Dermis microvascular lymphatic vessel endothelial cell (primary cell): ENCODE measurements at regions not wholly inside any gene's neighbourhood (a gene's known extent, or its start where the extent isn't known, plus 50 kb on each side); places are given as distances from the start of the nearest gene placed in this dataset.

ENCODE experiments used
- DNase-seq, 2 donors: peaks; one replicate each; pipeline versions ENCODE4 v3.0.0 to v3.0.0-alpha.2; 2010; ENCODE audit warnings: low read depth in 2 of 2

- no peak for DNase-seq
Observed at GRCh38 chr9:81266086-81266485, 423.3 kb downstream of the TLE1 start.

DNA sequence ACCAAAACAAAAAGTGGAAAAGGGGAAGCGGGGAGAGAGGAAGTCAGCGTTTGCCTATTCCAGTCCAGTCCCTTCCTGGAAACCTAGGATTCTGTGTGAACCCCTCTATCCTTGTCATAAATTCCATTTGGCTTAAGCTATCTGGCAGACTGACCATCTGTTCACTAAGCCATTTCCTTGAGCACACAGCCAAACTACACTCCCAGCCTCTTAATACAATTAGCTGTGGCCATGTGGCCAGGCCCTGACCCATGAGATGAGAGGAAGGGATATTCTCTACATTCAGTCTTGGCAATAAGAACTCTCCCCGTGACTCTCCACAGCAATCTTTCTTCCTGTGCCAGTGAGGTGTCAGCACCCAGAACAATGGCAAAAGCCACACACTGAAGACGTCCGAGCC, 424.8 kb downstream of the TLE1 start:
- peak; percentile 67 to 88 for DNase-seq

- no peak for DNase-seq
Observed at GRCh38 chr9:81259896-81260295, 429.5 kb downstream of the TLE1 start.

DNA sequence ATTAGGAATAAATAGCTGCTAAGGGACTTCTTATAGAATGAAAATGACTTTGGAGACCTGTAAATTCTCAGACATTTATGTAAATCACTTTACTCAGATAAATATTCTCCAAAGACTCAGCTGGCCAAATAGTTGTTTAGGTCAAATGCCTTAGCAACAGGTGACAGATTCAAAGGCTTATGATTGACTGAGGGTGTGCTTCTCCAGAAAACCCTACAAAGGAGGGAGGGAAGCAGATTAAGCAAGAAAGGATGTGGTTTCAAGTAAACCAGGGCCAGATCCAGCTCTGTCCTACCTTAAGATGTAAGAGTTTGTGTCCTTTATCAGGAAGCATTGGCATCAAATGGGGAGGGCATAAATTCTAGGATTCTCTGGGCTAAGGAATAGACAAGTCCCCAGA, 433.0 kb downstream of the TLE1 start:
- no peak for DNase-seq

DNA sequence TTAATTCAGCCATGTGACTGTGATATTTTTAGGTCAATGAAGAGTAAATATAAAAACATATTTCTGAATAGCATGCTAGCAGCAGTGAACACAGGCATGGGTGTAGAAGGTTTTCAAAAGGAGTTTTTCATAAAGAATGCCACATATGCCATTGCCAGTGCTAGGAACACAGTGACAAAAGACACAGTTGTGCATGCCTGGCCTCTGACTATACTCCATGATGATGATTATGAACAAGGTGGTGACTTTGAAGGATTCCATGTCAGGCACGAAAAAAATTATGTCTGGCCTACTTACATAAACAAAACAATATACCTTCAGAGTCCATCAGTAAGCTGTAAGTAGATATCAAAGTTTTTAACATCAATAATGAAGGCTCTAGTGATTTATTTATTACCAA, 438.7 kb downstream of the TLE1 start:
- DNase-seq, result no peak

DNA sequence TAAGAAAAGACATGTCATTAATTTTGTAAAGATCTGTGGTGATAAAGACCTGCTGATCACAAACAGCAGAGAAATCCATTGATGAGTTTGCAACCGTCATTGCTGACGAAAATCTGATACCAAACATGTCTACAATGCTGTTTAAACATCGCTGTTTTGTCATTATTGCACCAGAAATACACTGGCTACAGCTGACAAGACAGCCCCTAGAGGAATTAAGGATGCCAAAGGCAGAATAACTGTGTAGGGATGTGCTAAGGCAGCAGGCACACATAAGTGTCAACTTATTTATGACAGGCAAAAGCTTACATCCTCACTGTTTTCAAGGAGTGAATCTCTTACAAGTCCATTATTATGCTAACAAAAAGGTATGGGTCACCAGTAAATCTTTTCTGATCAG, 439.3 kb downstream of the TLE1 start:
- no peak for DNase-seq

DNA sequence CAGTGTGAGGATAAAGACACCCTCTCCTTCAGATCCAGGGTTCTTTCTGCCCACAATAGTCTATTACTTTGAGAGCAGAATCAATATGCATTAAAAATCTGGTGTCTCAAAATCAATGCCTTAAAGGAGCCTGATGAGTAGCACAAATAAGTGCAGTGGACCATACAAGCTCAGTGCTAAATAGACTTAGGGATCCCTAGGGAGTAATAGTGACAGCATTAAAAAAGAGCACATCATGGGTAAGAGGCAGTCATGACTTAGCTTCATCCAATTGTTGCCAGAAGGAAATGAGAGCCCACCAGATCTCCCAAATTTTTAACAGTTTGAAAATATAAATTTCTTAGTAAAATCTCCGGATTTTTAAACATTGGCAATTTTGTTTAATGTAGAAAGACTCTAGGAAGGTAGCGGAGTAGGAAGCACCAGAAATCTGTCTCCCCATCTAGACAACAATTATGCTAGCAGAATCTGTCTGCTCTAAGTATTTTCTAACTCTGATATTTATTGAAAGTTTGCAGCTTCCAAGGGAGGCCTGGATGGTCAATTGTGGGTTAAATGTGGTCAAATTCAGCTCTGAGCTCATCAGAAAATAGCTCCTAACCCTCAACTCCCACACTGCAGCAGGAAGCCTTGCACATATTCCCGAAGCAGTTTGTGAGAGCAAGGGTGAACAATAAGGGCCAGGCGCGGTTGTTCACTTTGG, 443.9 kb downstream of the TLE1 start:
- no peak for DNase-seq

- no peak for DNase-seq
Observed at GRCh38 chr9:81244631-81245030, 444.7 kb downstream of the TLE1 start.

DNA sequence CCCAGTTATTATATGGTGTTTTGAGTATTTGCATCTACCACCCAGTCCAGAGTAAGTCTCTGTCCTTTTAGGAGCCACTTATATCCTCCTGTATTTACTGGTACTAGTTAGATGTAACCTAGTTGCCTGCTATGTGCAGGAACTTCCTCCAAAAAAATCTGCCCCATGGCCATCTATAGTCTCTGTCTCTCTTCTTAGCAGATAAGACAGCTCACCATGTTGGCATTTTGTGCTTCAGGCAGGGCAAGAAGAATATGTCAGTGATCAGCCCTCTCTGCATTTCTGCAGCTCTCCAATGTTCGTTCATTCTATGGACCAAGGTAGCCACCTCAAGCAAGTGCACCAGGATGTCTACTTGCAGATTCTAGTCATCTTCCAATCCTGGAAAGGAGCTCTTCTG, 446.5 kb downstream of the TLE1 start:
- no peak for DNase-seq

GRCh38 chr9:81239388-81239787, 450.0 kb downstream of the TLE1 start:
- no peak for DNase-seq

DNA sequence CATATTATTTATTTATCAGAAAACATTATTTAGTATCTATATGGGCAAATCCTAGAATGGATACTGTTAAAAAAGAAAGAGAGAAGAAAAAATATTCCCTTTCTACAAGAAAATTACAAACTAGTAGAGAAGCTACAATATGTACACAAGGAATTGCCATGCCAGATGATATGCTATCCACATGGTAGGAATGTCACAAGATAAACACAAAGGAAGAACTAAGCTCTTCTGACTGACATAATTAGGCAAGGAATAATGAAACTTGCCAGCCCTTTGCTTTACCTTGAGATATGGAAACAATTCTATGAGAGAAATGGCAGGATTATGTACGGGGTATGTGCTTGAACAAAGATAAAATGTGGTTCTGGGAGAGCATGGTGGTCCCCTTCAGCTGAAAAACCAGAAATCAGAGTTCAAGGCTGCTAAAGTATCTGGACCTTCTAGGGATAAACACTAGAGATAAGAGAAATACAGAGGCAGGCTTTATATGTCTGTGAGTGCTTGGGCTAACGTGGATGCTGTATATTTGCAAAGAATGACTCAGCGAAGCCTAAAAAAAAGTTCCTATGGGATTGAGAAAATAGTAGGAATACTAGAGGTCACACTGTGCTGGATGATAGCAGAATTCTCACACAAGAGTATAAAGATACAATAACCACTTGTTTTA, 451.6 kb downstream of the TLE1 start:
- DNase-seq, result no peak

DNA sequence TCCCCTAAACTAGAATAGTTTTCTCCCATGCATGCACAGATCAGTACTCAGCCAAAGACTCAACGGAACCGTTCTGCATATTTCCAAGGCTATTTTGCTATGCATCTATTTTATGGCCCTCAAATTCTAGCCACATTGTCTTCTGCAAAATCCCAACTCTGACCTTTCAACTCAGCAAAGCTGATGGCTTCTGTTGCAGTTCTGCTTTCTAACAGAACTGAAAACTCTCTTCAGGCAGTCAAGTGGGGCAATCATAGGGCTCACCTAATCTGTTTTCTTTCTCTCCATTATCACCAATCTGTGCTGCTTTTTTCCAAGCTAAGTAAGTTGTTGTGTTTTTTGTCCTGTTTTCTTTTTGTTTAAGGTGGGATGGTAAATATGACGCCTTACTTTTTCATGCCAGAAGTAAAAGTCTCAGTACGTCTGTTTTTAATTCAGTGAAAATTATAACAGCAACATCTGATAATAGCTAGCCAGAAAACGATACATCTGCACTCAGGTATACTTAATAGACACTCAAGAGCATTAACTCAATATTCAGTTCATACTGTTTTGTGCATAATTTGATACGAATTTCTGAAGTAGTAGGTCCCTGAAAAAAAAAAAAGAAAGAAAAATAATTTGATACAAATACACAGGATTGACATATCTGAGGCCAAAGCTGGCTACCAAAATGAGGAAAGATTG, 454.3 kb downstream of the TLE1 start:
- no peak for DNase-seq

- no peak for DNase-seq
Observed at GRCh38 chr9:81231011-81231410, 458.3 kb downstream of the TLE1 start.

- no peak for DNase-seq
Observed at GRCh38 chr9:81227507-81228245, 461.7 kb downstream of the TLE1 start.

DNA sequence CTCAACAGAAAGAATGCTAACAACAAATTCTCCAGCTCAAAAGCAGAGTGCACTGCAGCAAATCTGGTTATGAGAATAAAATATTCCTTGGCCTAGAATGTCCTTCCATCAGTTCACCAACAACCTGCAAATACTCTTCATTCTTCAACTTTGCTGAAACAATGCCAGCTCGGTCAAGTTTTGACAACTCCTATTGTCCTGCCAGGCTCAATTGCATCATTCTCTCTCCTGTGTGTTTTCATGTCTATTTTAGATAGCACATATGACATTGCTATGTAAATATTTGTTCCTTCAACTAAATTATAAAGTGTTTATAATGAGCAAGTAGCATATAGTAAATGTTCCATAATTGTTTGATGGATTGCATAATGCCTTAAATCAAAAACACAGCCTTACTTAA, 463.8 kb downstream of the TLE1 start:
- DNase-seq, result no peak

DNA sequence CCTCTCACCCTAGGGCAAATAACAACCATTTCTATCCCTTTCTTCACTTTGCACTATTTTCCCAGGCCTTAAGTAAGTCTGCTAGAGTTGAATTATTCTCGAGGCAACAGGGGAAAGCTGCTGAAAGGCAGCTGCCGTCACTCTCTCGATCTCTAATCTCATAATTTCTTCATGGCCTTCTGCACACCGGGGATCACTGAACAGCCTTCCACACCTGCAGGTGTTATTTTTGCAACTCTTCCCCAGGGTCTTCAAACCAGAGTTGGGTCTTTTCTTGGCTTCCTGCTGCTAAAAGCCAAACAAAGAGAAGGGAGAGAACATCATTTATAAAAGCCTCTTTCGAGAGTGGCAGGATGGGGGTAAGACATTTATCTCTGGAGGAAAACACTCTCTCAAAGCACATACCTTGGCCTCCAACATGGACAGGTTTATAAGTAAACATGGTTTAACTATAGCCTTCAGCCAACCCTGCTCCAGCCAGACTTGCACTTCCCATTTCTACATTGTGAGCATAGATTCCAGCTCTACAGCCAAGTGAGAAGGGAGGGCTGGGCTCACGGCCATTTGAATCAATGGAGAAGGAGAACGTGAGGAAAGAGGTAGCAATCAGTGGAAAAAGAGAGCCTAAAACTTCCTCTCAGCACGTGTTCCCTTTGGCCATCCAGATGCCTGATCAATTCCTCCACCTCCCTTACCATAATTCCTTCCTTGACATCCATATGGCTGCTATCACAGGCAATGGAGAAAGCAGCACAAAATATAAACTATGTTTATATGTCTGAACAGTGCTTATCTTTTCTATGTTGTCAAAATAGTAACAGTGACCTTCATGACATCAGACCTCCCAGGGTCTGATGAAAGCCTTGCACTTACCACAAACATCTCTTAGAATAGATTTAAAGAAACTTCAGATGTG, 464.9 kb downstream of the TLE1 start:
- no peak for DNase-seq

- no peak for DNase-seq
Observed at GRCh38 chr9:81214975-81215374, 474.4 kb downstream of the TLE1 start.

- no peak for DNase-seq
Observed at GRCh38 chr9:81213456-81213855, 475.9 kb downstream of the TLE1 start.

DNA sequence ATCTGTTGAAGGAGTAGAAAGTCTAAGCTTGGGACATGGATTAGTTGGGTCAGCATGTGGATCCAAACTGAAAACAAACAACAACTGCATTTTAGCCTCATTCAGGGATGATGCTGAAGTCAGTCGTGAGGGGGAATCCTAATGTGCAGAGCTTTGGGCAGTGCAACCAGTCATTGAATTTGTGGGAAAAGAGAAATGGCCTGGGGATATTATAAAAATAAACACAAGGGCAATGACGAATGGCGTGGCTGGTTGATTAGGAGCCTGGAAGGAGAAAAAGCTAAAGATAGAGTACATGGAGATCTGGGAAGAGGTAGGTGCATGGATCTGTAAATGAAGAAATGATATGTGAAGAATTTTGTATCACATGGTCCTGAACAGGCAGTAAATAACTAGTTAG, 477.6 kb downstream of the TLE1 start:
- no peak for DNase-seq

GRCh38 chr9:81207651-81208050, 481.7 kb downstream of the TLE1 start:
- DNase-seq, result no peak

DNA sequence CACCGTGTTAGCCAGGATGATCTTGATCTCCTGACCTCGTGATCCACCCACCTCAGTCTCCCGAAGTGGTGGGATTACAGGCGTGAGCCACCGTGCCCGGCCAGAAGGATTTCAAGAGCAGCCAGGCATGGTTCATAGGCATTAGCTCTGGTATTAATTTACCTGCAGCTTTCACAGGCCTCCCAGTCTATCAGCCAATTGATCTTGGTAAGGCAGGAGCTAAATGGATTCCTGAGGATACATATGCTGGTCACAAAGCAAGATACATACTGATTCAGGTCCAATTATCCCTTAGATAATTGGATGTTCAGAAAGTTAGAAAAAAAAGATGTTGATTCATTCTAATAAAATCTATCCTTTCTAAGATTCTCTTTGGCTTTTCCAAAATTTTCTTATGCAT, 487.1 kb downstream of the TLE1 start:
- DNase-seq, result no peak
